PC-9 (cell line): ENCODE measurements at regions not wholly inside any gene's neighbourhood (a gene's known extent, or its start where the extent isn't known, plus 50 kb on each side); places are given as distances from the start of the nearest gene placed in this dataset.

ENCODE experiments used
- BruUV-seq: library from RNA; stranded (reverse); fragments of 400-500 nt; replicated peaks from 2 replicates; lab custom pipeline; 2021; lab: Mats Ljungman, UMichigan
- CTCF ChIA-PET: fragments of 300-600 bp; sonication (Branson Sonifier 250); formaldehyde crosslinking; loops from one replicate; lab custom pipeline; 2022; ENCODE audit warnings: antibody characterized with exemption; lab: Charles Lee
- POLR2A ChIA-PET: fragments of 300-600 bp; sonication (Branson Sonifier 250); formaldehyde crosslinking; loops from one replicate; lab custom pipeline; 2022; ENCODE audit warnings: antibody characterized with exemption; ENCODE audit not compliant: unreplicated experiment; lab: Charles Lee
- DNase-seq, 2 experiments: peaks; one replicate each; pipeline versions ENCODE4 v3.0.0 to v3.0.0-alpha.2; 2015 to 2022; ENCODE audit warnings: mixed read lengths in 1 of 2
- H2AFZ ChIP-seq: fragments of 200-600 bp; sonication (generic); 2 replicates; pipeline ENCODE4 v1.8.1; 2017; ENCODE audit warnings: antibody characterized with exemption
- H3F3A ChIP-seq: fragments of 200-600 bp; sonication (generic); 2 replicates; pipeline ENCODE4 v1.8.1; 2017; ENCODE audit warnings: antibody characterized with exemption, mild to moderate bottlenecking, low read depth; ENCODE audit not compliant: insufficient read depth
- H3K27ac ChIP-seq: fragments of 200-600 bp; sonication (generic); 2 replicates; pipeline ENCODE4 v1.6.1; 2016; ENCODE audit warnings: mixed run types
- H3K27me3 ChIP-seq: fragments of 200-600 bp; sonication (generic); 2 replicates; pipeline ENCODE4 v1.6.1; 2016; ENCODE audit warnings: low read depth, mixed run types; ENCODE audit not compliant: insufficient read depth
- H3K36me3 ChIP-seq: fragments of 200-600 bp; sonication (generic); 2 replicates; pipeline ENCODE4 v1.6.1; 2016; ENCODE audit warnings: low read depth, mixed run types
- H3K4me1 ChIP-seq: fragments of 200-600 bp; sonication (generic); replicated peaks from 2 replicates; pipeline ENCODE4 v1.6.1; 2016; ENCODE audit warnings: mixed run types; ENCODE audit not compliant: insufficient read depth
- H3K4me2 ChIP-seq: fragments of 200-600 bp; sonication (generic); 2 replicates; pipeline ENCODE4 v1.6.1; 2017; ENCODE audit warnings: mixed run types
- H3K4me3 ChIP-seq: fragments of 200-600 bp; sonication (generic); 2 replicates; pipeline ENCODE4 v1.6.1; 2016; ENCODE audit warnings: mixed run types
- H3K79me2 ChIP-seq: fragments of 200-600 bp; sonication (generic); 2 replicates; pipeline ENCODE4 v1.6.1; 2017; ENCODE audit warnings: low read depth, mixed run types
- H3K9me2 ChIP-seq: fragments of 200-600 bp; sonication (generic); 2 replicates; pipeline ENCODE4 v1.8.1; 2017; ENCODE audit warnings: mild to moderate bottlenecking; ENCODE audit not compliant: insufficient read depth
- H3K9me3 ChIP-seq: fragments of 200-600 bp; sonication (generic); 2 replicates; pipeline ENCODE4 v1.8.1; 2016; ENCODE audit warnings: low read depth; ENCODE audit not compliant: insufficient read depth
- H4K20me1 ChIP-seq: fragments of 200-600 bp; sonication (generic); 2 replicates; pipeline ENCODE4 v1.8.1; 2017; ENCODE audit not compliant: insufficient read depth
- EZH2 ChIP-seq: fragments of 200-600 bp; sonication (generic); IDR thresholded peaks from 2 replicates; pipeline ENCODE4 v1.8.0; 2017; ENCODE audit warnings: antibody characterized with exemption, low read depth
- intact Hi-C: fragments of 100-400 bp; cut with micrococcal nuclease; formaldehyde crosslinking; loops from one replicate; pipeline ENCODE4 v1.10.0; 2022; ENCODE audit not compliant: unreplicated experiment
- TF ChIP-seq, protein P1 (sequence below): fragments of 200-600 bp; sonication (generic); conservative IDR thresholded peaks from 2 replicates; pipeline ENCODE4 v1.6.1; 2017; ENCODE audit warnings: mixed run types, antibody characterized with exemption, mild to moderate bottlenecking, moderate library complexity

DNA sequence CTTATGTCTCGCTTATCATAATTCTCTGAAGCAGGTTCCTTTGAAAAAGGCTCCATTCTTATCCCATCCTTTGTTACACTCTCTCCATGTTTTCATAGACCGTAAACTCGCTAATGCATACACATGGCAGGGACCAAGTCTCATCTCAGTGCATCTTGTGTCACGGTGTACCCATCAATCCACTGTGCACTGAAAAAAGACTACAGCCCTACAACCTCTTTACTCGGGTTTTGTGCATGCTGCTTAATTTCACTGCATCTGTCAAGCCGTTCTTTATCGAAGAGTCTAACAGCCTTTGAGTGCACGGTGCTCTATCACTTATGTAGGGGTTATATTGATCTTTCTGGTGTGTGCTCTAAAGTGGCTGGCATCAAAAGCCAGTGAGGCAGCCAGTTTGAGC, 302.9 kb upstream of the ERBB4 start:
- TF ChIP-seq, protein P1, sequence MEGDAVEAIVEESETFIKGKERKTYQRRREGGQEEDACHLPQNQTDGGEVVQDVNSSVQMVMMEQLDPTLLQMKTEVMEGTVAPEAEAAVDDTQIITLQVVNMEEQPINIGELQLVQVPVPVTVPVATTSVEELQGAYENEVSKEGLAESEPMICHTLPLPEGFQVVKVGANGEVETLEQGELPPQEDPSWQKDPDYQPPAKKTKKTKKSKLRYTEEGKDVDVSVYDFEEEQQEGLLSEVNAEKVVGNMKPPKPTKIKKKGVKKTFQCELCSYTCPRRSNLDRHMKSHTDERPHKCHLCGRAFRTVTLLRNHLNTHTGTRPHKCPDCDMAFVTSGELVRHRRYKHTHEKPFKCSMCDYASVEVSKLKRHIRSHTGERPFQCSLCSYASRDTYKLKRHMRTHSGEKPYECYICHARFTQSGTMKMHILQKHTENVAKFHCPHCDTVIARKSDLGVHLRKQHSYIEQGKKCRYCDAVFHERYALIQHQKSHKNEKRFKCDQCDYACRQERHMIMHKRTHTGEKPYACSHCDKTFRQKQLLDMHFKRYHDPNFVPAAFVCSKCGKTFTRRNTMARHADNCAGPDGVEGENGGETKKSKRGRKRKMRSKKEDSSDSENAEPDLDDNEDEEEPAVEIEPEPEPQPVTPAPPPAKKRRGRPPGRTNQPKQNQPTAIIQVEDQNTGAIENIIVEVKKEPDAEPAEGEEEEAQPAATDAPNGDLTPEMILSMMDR, result no peak
- no peak for TF ChIP-seq EZH2
- no peak for DNase-seq
- H3F3A ChIP-seq, result no peaks in the 10 kb centered on the region
- no peak overlapping the region for H3K4me3 ChIP-seq
- no peaks in the 10 kb centered on the region for H3K9me2 ChIP-seq
- no peaks in the 10 kb centered on the region for H3K36me3 ChIP-seq
- POLR2A ChIA-PET, result no interaction called here
- H3K27me3 ChIP-seq, result no peaks in the 10 kb centered on the region
- no peaks in the 10 kb centered on the region for H3K79me2 ChIP-seq
- H3K4me1 ChIP-seq, result 0 out of 2 replicates have a peak, but pooled peaks cover 8% of the 10 kb centered on the region
- no peaks in the 10 kb centered on the region; the same call in 1 of the 2 replicates for H3K9me3 ChIP-seq
- H3K4me2 ChIP-seq, result no peak overlapping the region
- H2AFZ ChIP-seq, result no peak overlapping the region
- CTCF ChIA-PET, result no interaction called here
- no peaks in the 10 kb centered on the region for H4K20me1 ChIP-seq
- intact Hi-C loops, result no loop called here
- no peak overlapping the region for H3K27ac ChIP-seq
- BruUV-seq, result no TSS peak

DNA sequence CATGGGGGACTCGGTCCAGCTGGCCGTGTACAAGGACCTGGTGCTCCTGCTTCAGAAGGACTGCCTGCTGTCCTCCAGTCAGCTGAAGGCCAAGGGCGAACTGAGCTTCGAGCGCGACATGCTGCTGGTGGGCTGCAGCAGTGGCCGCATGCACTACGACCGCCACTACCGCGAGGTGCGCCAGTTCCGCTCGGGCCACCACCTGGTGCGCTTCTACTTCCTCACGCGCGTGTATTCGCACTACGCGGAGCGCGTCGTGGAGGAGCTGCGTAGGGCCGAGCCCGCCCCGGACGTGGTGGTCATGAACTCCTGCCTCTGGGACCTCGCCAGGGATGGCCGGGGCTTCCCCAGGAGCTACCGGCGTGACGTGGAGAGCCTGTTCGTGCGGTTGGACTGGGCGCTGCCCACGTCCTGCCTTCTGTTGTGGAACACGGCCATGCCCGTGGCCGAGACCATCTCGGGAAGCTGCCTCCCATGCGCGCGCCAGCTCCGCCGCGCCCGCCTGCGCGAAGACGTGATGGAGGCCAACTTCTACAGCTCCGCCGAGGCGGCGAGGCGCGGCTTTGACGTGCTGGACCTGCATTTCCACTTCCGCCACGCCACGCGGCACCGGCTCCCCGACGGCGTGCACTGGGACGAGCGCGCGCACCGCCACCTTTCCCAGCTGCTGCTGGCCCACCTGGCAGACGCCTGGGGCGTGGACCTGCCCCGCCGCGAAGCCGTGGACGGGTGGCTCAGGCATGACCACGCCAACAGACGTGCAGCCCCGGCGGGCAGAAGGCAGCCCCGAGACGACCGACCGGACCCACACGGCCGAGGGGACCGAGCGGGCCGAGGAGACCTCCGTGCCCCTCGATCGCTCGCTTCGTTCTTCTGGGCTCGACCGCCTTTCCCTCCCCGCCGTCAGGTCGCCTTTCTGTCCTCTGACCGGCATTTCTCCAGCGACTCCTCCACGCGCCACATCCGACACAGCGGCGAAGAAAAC, 293.9 kb upstream of the ERBB4 start:
- no peak for DNase-seq
- POLR2A ChIA-PET, result no interaction called here

DNA sequence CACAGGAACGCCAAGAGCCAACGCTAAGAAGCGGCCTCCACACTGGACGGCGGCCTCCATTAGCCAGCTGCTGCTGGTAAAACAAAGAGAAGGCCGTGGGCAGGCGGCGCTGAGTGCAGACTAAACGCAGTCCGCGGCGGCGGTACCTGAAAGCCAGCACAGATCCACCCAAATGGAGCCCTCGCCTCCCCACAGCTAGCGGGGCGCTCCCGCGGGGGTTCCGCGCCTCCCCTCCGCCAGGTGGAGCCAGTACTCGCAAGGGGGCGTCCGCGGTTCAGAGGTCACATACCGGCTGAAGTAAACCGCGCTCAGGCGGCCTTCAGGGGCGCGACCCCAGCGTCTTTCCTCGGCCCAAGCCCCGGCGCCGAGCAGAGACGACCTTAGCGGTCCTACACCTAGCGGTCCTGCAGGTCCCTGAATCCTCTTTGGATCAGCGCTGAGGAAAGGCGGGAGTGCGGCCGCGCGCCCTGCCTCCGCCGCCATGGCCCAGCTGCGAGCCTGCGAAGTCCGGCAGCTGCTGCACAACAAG, 293.1 kb upstream of the ERBB4 start:
- Histone ChIP-seq H3K9me3 (no peaks in the 10 kb centered on the region), H4K20me1 (no peaks in the 10 kb centered on the region), H3K4me3 (no peak overlapping the region), H3K4me2 (no peak overlapping the region), H3K27me3 (no peaks in the 10 kb centered on the region), H3K4me1 (no peaks in the 10 kb centered on the region), H3K36me3 (no peaks in the 10 kb centered on the region), H3K27ac (no peak overlapping the region), H3F3A (no peaks in the 10 kb centered on the region), H2AFZ (no peak overlapping the region), H3K9me2 (no peaks in the 10 kb centered on the region), H3K79me2 (no peaks in the 10 kb centered on the region)
- intact Hi-C loops, result no loop called here
- no TSS peak for BruUV-seq
- POLR2A ChIA-PET, result no interaction called here
- no peak for DNase-seq
- TF ChIP-seq EZH2, result no peak
- TF ChIP-seq, protein P1, result no peak
- CTCF ChIA-PET, result no interaction called here

More for the DNA sequence above, 293.9 kb upstream of the ERBB4 start:
- H3K27ac ChIP-seq, result no peak overlapping the region
- no peaks in the 10 kb centered on the region for H3K9me2 ChIP-seq
- BruUV-seq, result no TSS peak
- no peaks in the 10 kb centered on the region for H3K27me3 ChIP-seq
- H3K4me3 ChIP-seq, result no peak overlapping the region
- CTCF ChIA-PET, result no interaction called here
- H3K36me3 ChIP-seq, result no peaks in the 10 kb centered on the region
- TF ChIP-seq, protein P1, result no peak
- TF ChIP-seq EZH2, result no peak
- H3K4me1 ChIP-seq, result no peaks in the 10 kb centered on the region
- H3K4me2 ChIP-seq, result no peak overlapping the region
- H4K20me1 ChIP-seq, result no peaks in the 10 kb centered on the region
- H3K9me3 ChIP-seq, result no peaks in the 10 kb centered on the region
- no peaks in the 10 kb centered on the region for H3K79me2 ChIP-seq
- no peak overlapping the region for H2AFZ ChIP-seq
- no peaks in the 10 kb centered on the region for H3F3A ChIP-seq
- intact Hi-C loops, result no loop called here
